ENCODE measurements at regions not wholly inside any gene's neighbourhood (a gene's known extent, or its start where the extent isn't known, plus 50 kb on each side); places are given as distances from the start of the nearest gene placed in this dataset.

- TF ChIP-seq, protein P1, sequence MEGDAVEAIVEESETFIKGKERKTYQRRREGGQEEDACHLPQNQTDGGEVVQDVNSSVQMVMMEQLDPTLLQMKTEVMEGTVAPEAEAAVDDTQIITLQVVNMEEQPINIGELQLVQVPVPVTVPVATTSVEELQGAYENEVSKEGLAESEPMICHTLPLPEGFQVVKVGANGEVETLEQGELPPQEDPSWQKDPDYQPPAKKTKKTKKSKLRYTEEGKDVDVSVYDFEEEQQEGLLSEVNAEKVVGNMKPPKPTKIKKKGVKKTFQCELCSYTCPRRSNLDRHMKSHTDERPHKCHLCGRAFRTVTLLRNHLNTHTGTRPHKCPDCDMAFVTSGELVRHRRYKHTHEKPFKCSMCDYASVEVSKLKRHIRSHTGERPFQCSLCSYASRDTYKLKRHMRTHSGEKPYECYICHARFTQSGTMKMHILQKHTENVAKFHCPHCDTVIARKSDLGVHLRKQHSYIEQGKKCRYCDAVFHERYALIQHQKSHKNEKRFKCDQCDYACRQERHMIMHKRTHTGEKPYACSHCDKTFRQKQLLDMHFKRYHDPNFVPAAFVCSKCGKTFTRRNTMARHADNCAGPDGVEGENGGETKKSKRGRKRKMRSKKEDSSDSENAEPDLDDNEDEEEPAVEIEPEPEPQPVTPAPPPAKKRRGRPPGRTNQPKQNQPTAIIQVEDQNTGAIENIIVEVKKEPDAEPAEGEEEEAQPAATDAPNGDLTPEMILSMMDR (conservative IDR thresholded peaks at IDR 0.05 in 1 of 2, IDR thresholded peaks at IDR 0.05 in 1 of 2; ENCODE audit: low read depth in 1 of 2, low read length in 2 of 2): no peak
- TF ChIP-seq EZH2 (IDR thresholded peaks at IDR 0.05; ENCODE audit: low read length, missing control alignments): no peak
Observed at GRCh38 chr14:66008631-66009030, 477.5 kb upstream of the CCDC196 start.

Measured in fibroblast of lung (primary cell).